ACC112 (cell line): ENCODE measurements at regions not wholly inside any gene's neighbourhood (a gene's known extent, or its start where the extent isn't known, plus 50 kb on each side); places are given as distances from the start of the nearest gene placed in this dataset.

Source experiments
- H2AFZ ChIP-seq: fragments of 200-600 bp; sonication (generic); one replicate; pipeline ENCODE4 v1.6.0; 2017; ENCODE audit warnings: antibody characterized with exemption, low read length; ENCODE audit not compliant: unreplicated experiment
- H3K27ac ChIP-seq: fragments of 200-600 bp; sonication (generic); 2 replicates; pipeline ENCODE4 v1.5.1; 2014; ENCODE audit warnings: low read depth, mild to moderate bottlenecking, antibody characterized with exemption, low read length, moderate library complexity
- H3K27me3 ChIP-seq: fragments of 200-600 bp; sonication (generic); 2 replicates; pipeline ENCODE4 v1.6.1; 2014; ENCODE audit warnings: mild to moderate bottlenecking, antibody characterized with exemption, low read length, moderate library complexity, mixed read lengths; ENCODE audit not compliant: insufficient read depth
- H3K36me3 ChIP-seq: fragments of 200-600 bp; sonication (generic); 2 replicates; pipeline ENCODE4 v1.6.1; 2016; ENCODE audit warnings: mild to moderate bottlenecking, antibody characterized with exemption, low read length, moderate library complexity, mixed read lengths; ENCODE audit not compliant: insufficient read depth
- H3K4me1 ChIP-seq: fragments of 200-600 bp; sonication (generic); one replicate; pipeline ENCODE4 v1.6.1; 2016; ENCODE audit warnings: low read length, mixed read lengths; ENCODE audit not compliant: insufficient read depth, unreplicated experiment, control insufficient read depth
- H3K4me3 ChIP-seq: fragments of 200-600 bp; sonication (generic); 2 replicates; pipeline ENCODE4 v1.5.1; 2014; ENCODE audit warnings: mild to moderate bottlenecking, low read depth, low read length
- H3K79me2 ChIP-seq: fragments of 200-600 bp; sonication (generic); one replicate; pipeline ENCODE4 v1.6.0; 2016; ENCODE audit warnings: low read length; ENCODE audit not compliant: control insufficient read depth, unreplicated experiment, insufficient read depth

- Histone ChIP-seq H2AFZ (no peak overlapping the region), H3K4me3 (no peak overlapping the region), H3K27ac (no peak overlapping the region), H3K79me2 (no peaks in the 10 kb centered on the region), H3K36me3 (no peaks in the 10 kb centered on the region), H3K4me1 (no peaks in the 10 kb centered on the region), H3K27me3 (no peaks in the 10 kb centered on the region)
These were observed 325.8 kb upstream of the CDH6 start for GRCh38 chr5:30867711-30868110.

GRCh38 chr5:30866142-30866541, 327.3 kb upstream of the CDH6 start:
- no peak overlapping the region for H2AFZ ChIP-seq
- H3K79me2 ChIP-seq, result no peaks in the 10 kb centered on the region
- H3K27me3 ChIP-seq, result no peaks in the 10 kb centered on the region

GRCh38 chr5:30856242-30856641, 337.2 kb upstream of the CDH6 start:
- H3K4me1 ChIP-seq, result no peaks in the 10 kb centered on the region
- no peak overlapping the region for H3K27ac ChIP-seq
- H2AFZ ChIP-seq, result no peak overlapping the region
- no peaks in the 10 kb centered on the region for H3K79me2 ChIP-seq
- H3K4me3 ChIP-seq, result no peak overlapping the region
- no peaks in the 10 kb centered on the region for H3K36me3 ChIP-seq
- H3K27me3 ChIP-seq, result no peaks in the 10 kb centered on the region

More at GRCh38 chr5:30866142-30866541, 327.3 kb upstream of the CDH6 start:
- H3K36me3 ChIP-seq, result no peaks in the 10 kb centered on the region
- no peak overlapping the region for H3K4me3 ChIP-seq
- H3K27ac ChIP-seq, result no peak overlapping the region
- H3K4me1 ChIP-seq, result no peaks in the 10 kb centered on the region

GRCh38 chr5:30853158-30853557, 340.3 kb upstream of the CDH6 start:
- Histone ChIP-seq H3K4me1 (peaks cover 9% of the 10 kb centered on the region), H3K36me3 (no peaks in the 10 kb centered on the region), H3K4me3 (no peak overlapping the region), H3K27me3 (no peaks in the 10 kb centered on the region), H3K79me2 (no peaks in the 10 kb centered on the region), H2AFZ (no peak overlapping the region), H3K27ac (no peak overlapping the region)

GRCh38 chr5:30850866-30851265, 342.6 kb upstream of the CDH6 start:
- peaks cover 9% of the 10 kb centered on the region for H3K4me1 ChIP-seq
- H3K79me2 ChIP-seq, result no peaks in the 10 kb centered on the region
- no peaks in the 10 kb centered on the region for H3K27me3 ChIP-seq
- H3K36me3 ChIP-seq, result no peaks in the 10 kb centered on the region
- no peak overlapping the region for H3K4me3 ChIP-seq
- no peak overlapping the region for H2AFZ ChIP-seq
- H3K27ac ChIP-seq, result no peak overlapping the region

- no peaks in the 10 kb centered on the region for H3K36me3 ChIP-seq
- peak overlapping the region; percentile 63 for H3K4me3 ChIP-seq
- H3K4me1 ChIP-seq, result peaks cover 9% of the 10 kb centered on the region
- peak overlapping the region; percentile 84 for H2AFZ ChIP-seq
- H3K27ac ChIP-seq, result peak overlapping the region; percentile 36; the same call in 1 of the 2 replicates
- H3K79me2 ChIP-seq, result no peaks in the 10 kb centered on the region
- H3K27me3 ChIP-seq, result no peaks in the 10 kb centered on the region
These were observed 343.4 kb upstream of the CDH6 start for GRCh38 chr5:30849931-30850710.

- Histone ChIP-seq H3K79me2 (no peaks in the 10 kb centered on the region), H3K36me3 (no peaks in the 10 kb centered on the region), H3K27me3 (no peaks in the 10 kb centered on the region), H2AFZ (no peak overlapping the region), H3K4me3 (no peak overlapping the region), H3K27ac (no peak overlapping the region), H3K4me1 (peaks cover 9% of the 10 kb centered on the region)
These were observed 347.3 kb upstream of the CDH6 start for GRCh38 chr5:30846171-30846570.

GRCh38 chr5:30845194-30845593, 348.3 kb upstream of the CDH6 start:
- Histone ChIP-seq H3K27ac (no peak overlapping the region), H2AFZ (no peak overlapping the region), H3K4me3 (no peak overlapping the region), H3K27me3 (no peaks in the 10 kb centered on the region), H3K79me2 (no peaks in the 10 kb centered on the region), H3K4me1 (peaks cover 5% of the 10 kb centered on the region), H3K36me3 (no peaks in the 10 kb centered on the region)

- Histone ChIP-seq H3K4me1 (no peaks in the 10 kb centered on the region), H3K4me3 (no peak overlapping the region), H3K36me3 (no peaks in the 10 kb centered on the region), H3K79me2 (no peaks in the 10 kb centered on the region), H3K27ac (no peak overlapping the region), H3K27me3 (no peaks in the 10 kb centered on the region), H2AFZ (no peak overlapping the region)
These were observed 349.9 kb upstream of the CDH6 start for GRCh38 chr5:30843541-30843940.

GRCh38 chr5:30839956-30840355, 353.5 kb upstream of the CDH6 start:
- Histone ChIP-seq H3K4me3 (no peak overlapping the region), H3K27ac (no peak overlapping the region), H3K27me3 (no peaks in the 10 kb centered on the region), H2AFZ (no peak overlapping the region), H3K36me3 (no peaks in the 10 kb centered on the region), H3K4me1 (no peaks in the 10 kb centered on the region), H3K79me2 (no peaks in the 10 kb centered on the region)

- Histone ChIP-seq H3K4me1 (no peaks in the 10 kb centered on the region), H3K27me3 (no peaks in the 10 kb centered on the region), H2AFZ (no peak overlapping the region), H3K36me3 (no peaks in the 10 kb centered on the region), H3K4me3 (no peak overlapping the region), H3K27ac (no peak overlapping the region), H3K79me2 (no peaks in the 10 kb centered on the region)
These were observed 354.5 kb upstream of the CDH6 start for GRCh38 chr5:30838936-30839496.
